Left lung (tissue), 4 donors: ENCODE measurements at regions not wholly inside any gene's neighbourhood (a gene's known extent, or its start where the extent isn't known, plus 50 kb on each side); places are given as distances from the start of the nearest gene placed in this dataset.

Experiments
- ATAC-seq: fragments of 200-7000 bp; cut with Tn5 transposase; one replicate; pipeline ENCODE4 v1.9.1; 2020; ENCODE audit warnings: moderate library complexity
- DNase-seq, 4 donors: peaks; one replicate each; pipeline ENCODE4 v3.0.0-alpha.2; 2013 to 2020
- H3K27ac ChIP-seq, 2 donors: fragments of 200-600 bp; sonication (generic) in 1 of 2; one replicate each; pipeline versions ENCODE4 v1.5.0 to v1.8.0; 2020 to 2021
- H3K27me3 ChIP-seq, 2 donors: fragments of 200-600 bp; sonication (generic) in 1 of 2; one replicate each; pipeline versions ENCODE4 v1.5.0 to v1.8.0; 2020 to 2021
- H3K36me3 ChIP-seq, 2 donors: fragments of 200-600 bp; sonication (generic) in 1 of 2; one replicate each; pipeline versions ENCODE4 v1.5.0 to v1.8.0; 2020 to 2021
- H3K4me1 ChIP-seq, 2 donors: fragments of 200-600 bp; one replicate each; pipeline ENCODE4 v1.8.0; 2021
- H3K4me3 ChIP-seq, 2 donors: fragments of 200-600 bp; sonication (generic) in 1 of 2; one replicate each; pipeline versions ENCODE4 v1.5.0 to v1.8.0; 2020 to 2021; ENCODE audit warnings: mild to moderate bottlenecking in 1 of 2
- H3K9me3 ChIP-seq, 2 donors: fragments of 200-600 bp; sonication (generic) in 1 of 2; one replicate each; pipeline versions ENCODE4 v1.5.0 to v1.8.0; 2020 to 2021
- intact Hi-C, 2 donors: fragments of 100-400 bp; cut with DNase I; formaldehyde crosslinking; loops; one replicate each; pipeline versions ENCODE4 v1.11.2 to v1.14.2; 2022
- TF ChIP-seq, protein P1 (sequence below), 2 donors: fragments of 200-600 bp; sonication (generic) in 1 of 2; IDR thresholded peaks; one replicate each; pipeline versions ENCODE4 v1.5.0 to v1.8.0; 2021; ENCODE audit warnings: antibody characterized with exemption in 2 of 2
- donor health status: DM: no; HTN: yes; CAD: no.
- donor health status: DM: no; HTN: no; CAD: no.

DNA sequence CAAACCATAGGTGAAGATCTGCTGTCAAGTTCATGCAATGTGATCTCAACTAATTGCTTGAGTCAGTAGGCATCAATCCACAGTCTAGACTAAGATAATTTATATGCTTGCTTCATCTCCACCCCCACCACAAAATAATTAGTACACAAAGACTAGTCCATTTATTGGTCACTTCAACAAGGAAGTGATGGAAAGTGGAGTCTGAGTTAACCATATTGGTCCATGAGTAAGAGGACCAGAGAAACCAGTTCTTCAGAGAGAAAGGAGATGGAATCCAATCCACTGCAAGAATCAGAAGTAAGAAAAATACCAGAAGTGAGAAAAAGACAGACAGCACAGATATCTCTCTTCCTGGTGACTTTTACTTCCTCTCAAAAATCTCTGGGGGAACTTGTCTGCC lies 366.5 kb downstream of the CHSY3 start:
- DNase-seq (no peak), ATAC-seq (no peak)
- Histone ChIP-seq H3K9me3 (no peaks in the 10 kb centered on the region), H3K27me3 (no peaks in the 10 kb centered on the region), H3K4me3 (no peak overlapping the region), H3K27ac (no peak overlapping the region), H3K36me3 (no peaks in the 10 kb centered on the region), H3K4me1 (no peaks in the 10 kb centered on the region)
- TF ChIP-seq, protein P1, sequence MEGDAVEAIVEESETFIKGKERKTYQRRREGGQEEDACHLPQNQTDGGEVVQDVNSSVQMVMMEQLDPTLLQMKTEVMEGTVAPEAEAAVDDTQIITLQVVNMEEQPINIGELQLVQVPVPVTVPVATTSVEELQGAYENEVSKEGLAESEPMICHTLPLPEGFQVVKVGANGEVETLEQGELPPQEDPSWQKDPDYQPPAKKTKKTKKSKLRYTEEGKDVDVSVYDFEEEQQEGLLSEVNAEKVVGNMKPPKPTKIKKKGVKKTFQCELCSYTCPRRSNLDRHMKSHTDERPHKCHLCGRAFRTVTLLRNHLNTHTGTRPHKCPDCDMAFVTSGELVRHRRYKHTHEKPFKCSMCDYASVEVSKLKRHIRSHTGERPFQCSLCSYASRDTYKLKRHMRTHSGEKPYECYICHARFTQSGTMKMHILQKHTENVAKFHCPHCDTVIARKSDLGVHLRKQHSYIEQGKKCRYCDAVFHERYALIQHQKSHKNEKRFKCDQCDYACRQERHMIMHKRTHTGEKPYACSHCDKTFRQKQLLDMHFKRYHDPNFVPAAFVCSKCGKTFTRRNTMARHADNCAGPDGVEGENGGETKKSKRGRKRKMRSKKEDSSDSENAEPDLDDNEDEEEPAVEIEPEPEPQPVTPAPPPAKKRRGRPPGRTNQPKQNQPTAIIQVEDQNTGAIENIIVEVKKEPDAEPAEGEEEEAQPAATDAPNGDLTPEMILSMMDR (IDR thresholded peaks at IDR 0.05) = no peak
- intact Hi-C loops = no loop called here

DNA sequence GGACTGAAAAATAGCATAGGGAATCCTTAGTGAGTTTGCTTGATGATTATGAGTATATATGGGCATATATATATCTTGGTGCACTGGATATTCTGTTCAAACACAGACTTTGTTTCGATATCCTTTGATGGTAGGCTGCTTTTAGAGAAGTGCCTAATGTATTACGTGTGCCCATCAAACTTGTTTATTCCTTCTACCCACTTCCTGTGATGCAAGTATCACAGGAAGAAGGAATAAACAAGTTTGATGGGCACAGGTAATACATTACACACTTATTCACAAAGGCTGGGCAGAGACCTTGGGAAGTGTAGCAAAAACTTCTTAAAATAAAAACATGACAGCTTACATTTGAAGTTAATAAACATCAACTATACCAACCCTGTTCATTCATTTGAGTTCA lies 364.2 kb downstream of the CHSY3 start:
- DNase-seq = no peak
- ATAC-seq = no peak
- H3K4me1 ChIP-seq = no peaks in the 10 kb centered on the region
- H3K9me3 ChIP-seq = no peaks in the 10 kb centered on the region
- H3K27ac ChIP-seq = no peak overlapping the region
- H3K4me3 ChIP-seq = no peak overlapping the region
- H3K27me3 ChIP-seq = no peaks in the 10 kb centered on the region
- H3K36me3 ChIP-seq = no peaks in the 10 kb centered on the region
- intact Hi-C loops = no loop called here
- TF ChIP-seq, protein P1 (IDR thresholded peaks at IDR 0.05) = no peak

DNA sequence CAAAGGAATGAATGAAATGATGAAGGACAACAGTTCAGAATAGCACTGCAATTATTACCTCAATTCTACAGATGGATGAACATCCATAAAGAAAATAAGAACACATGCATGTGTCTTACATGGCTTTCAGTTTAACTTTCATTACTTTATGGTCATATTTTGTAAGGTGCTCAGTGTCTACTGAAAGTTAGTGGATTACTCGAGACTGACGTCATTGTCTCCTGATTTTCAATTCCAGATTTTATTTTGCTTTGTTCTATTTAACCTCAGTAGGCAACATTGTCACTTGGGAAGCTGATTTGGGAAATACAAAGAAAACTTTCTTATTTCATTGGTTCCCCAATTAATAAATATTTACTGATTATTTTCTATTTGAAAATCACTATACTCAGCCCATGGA lies 363.7 kb downstream of the CHSY3 start:
- TF ChIP-seq, protein P1 (IDR thresholded peaks at IDR 0.05) = no peak
- ATAC-seq = no peak
- H3K27ac ChIP-seq = no peak overlapping the region
- no peaks in the 10 kb centered on the region for H3K36me3 ChIP-seq
- H3K9me3 ChIP-seq = no peaks in the 10 kb centered on the region
- H3K4me3 ChIP-seq = no peak overlapping the region
- intact Hi-C loops = no loop called here
- DNase-seq = no peak
- H3K4me1 ChIP-seq = no peaks in the 10 kb centered on the region
- H3K27me3 ChIP-seq = no peaks in the 10 kb centered on the region

DNA sequence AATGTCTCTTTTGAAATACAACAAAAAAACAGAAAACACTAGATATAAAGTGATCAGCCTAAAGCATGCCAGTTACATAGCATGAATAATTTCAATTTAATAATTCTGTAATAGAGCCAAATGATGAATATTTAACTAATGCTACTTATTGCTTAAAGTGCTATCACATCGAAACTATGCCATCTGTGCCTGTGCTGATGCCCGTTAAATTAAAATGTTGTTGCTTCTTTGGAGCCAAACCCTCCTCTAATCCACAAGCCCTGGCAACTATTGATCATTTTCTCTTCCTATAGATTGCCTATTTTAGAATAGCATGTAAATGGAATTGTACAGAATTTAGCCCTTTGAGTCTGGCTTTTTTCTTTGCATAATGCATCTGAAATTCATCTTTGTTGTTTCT lies 356.2 kb downstream of the CHSY3 start:
- no peaks in the 10 kb centered on the region for H3K36me3 ChIP-seq
- DNase-seq = no peak
- H3K27ac ChIP-seq = no peak overlapping the region
- no peak overlapping the region for H3K4me3 ChIP-seq
- intact Hi-C loops = no loop called here
- H3K27me3 ChIP-seq = no peaks in the 10 kb centered on the region
- H3K9me3 ChIP-seq = peaks cover 0 to 6% of the 10 kb centered on the region in 2 donors
- H3K4me1 ChIP-seq = no peaks in the 10 kb centered on the region
- TF ChIP-seq, protein P1 (IDR thresholded peaks at IDR 0.05) = no peak
- no peak for ATAC-seq

DNA sequence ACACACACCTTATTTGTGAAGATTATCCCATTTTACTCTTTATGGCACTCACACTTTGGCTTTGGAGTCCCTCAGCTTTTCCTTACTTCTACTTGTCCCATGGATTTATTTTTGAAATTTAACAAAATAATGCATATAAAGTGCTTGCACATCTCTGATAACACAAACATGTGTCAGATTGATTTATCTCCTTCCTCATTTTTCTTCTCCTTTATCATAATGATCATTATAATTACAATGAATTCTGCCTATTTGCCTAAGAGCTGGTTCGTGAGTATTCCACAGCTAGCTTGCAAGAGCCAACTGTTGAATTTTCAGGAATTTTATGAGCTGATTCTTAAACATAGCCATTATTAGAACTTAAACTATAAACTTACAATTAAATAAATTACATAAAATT lies 347.7 kb downstream of the CHSY3 start:
- intact Hi-C loops = no loop called here
- TF ChIP-seq, protein P1 (IDR thresholded peaks at IDR 0.05) = no peak

More for the DNA sequence above, 347.7 kb downstream of the CHSY3 start:
- Histone ChIP-seq H3K27ac (no peak overlapping the region), H3K27me3 (no peaks in the 10 kb centered on the region), H3K9me3 (peaks cover 0 to 8% of the 10 kb centered on the region in 2 donors), H3K4me3 (no peak overlapping the region), H3K36me3 (no peaks in the 10 kb centered on the region), H3K4me1 (no peaks in the 10 kb centered on the region)
- DNase-seq = no peak
- ATAC-seq = no peak
